ENCODE measurements at regions not wholly inside any gene's neighbourhood (a gene's known extent, or its start where the extent isn't known, plus 50 kb on each side); places are given as distances from the start of the nearest gene placed in this dataset.

GRCh38 chr10:129344731-129345355 is 122.2 kb upstream of the MGMT start:
- DNase-seq (ENCODE audit: low read depth in 3 of 3, low spot score in 2 of 3), result no peak

- DNase-seq (ENCODE audit: low read depth in 3 of 3, low spot score in 2 of 3), result no peak
These were observed 121.3 kb upstream of the MGMT start for GRCh38 chr10:129345763-129346162.

GRCh38 chr10:129350690-129351089 is 116.4 kb upstream of the MGMT start:
- DNase-seq (ENCODE audit: low read depth in 3 of 3, low spot score in 2 of 3), result no peak

GRCh38 chr10:129353101-129353500 is 113.9 kb upstream of the MGMT start:
- no peak for DNase-seq (ENCODE audit: low read depth in 3 of 3, low spot score in 2 of 3)

GRCh38 chr10:129360046-129360445 is 107.0 kb upstream of the MGMT start:
- no peak for DNase-seq (ENCODE audit: low read depth in 3 of 3, low spot score in 2 of 3)

- no peak for DNase-seq (ENCODE audit: low read depth in 3 of 3, low spot score in 2 of 3)
These were observed 105.2 kb upstream of the MGMT start for GRCh38 chr10:129361676-129362376.

GRCh38 chr10:129364949-129365348 is 102.1 kb upstream of the MGMT start:
- no peak for DNase-seq (ENCODE audit: low read depth in 3 of 3, low spot score in 2 of 3)

- DNase-seq (ENCODE audit: low read depth in 3 of 3, low spot score in 2 of 3), result no peak
These were observed 101.2 kb upstream of the MGMT start for GRCh38 chr10:129365767-129366402.

GRCh38 chr10:129366450-129366849 is 100.6 kb upstream of the MGMT start:
- no peak for DNase-seq (ENCODE audit: low read depth in 3 of 3, low spot score in 2 of 3)

GRCh38 chr10:129369566-129369965 is 97.5 kb upstream of the MGMT start:
- DNase-seq (ENCODE audit: low read depth in 3 of 3, low spot score in 2 of 3), result no peak

- DNase-seq (ENCODE audit: low read depth in 3 of 3, low spot score in 2 of 3), result no peak
These were observed 95.5 kb upstream of the MGMT start for GRCh38 chr10:129371541-129371940.

GRCh38 chr10:129372172-129372571 is 94.9 kb upstream of the MGMT start:
- no peak for DNase-seq (ENCODE audit: low read depth in 3 of 3, low spot score in 2 of 3)

- no peak for DNase-seq (ENCODE audit: low read depth in 3 of 3, low spot score in 2 of 3)
These were observed 93.8 kb upstream of the MGMT start for GRCh38 chr10:129373231-129373630.

- DNase-seq (ENCODE audit: low read depth in 3 of 3, low spot score in 2 of 3), result no peak
These were observed 93.3 kb upstream of the MGMT start for GRCh38 chr10:129373718-129374117.

GRCh38 chr10:129375171-129375570 is 91.9 kb upstream of the MGMT start:
- no peak for DNase-seq (ENCODE audit: low read depth in 3 of 3, low spot score in 2 of 3)

GRCh38 chr10:129375912-129376311 is 91.1 kb upstream of the MGMT start:
- DNase-seq (ENCODE audit: low read depth in 3 of 3, low spot score in 2 of 3), result no peak

GRCh38 chr10:129380279-129380678 is 86.8 kb upstream of the MGMT start:
- no peak for DNase-seq (ENCODE audit: low read depth in 3 of 3, low spot score in 2 of 3)

- no peak for DNase-seq (ENCODE audit: low read depth in 3 of 3, low spot score in 2 of 3)
These were observed 85.3 kb upstream of the MGMT start for GRCh38 chr10:129381741-129382140.

GRCh38 chr10:129382401-129382800 is 84.6 kb upstream of the MGMT start:
- no peak for DNase-seq (ENCODE audit: low read depth in 3 of 3, low spot score in 2 of 3)

GRCh38 chr10:129383651-129384050 is 83.4 kb upstream of the MGMT start:
- DNase-seq (ENCODE audit: low read depth in 3 of 3, low spot score in 2 of 3), result no peak

- no peak for DNase-seq (ENCODE audit: low read depth in 3 of 3, low spot score in 2 of 3)
These were observed 81.4 kb upstream of the MGMT start for GRCh38 chr10:129385600-129385999.

All from right renal cortex interstitium (tissue), 3 donors.